ELR (cell line): ENCODE measurements at regions not wholly inside any gene's neighbourhood (a gene's known extent, or its start where the extent isn't known, plus 50 kb on each side); places are given as distances from the start of the nearest gene placed in this dataset.
A peak's percentile ranks its signal among the peaks of the same experiment; 100 is the strongest.
"Not testable (repeated sequence)": the region's sequence is repeated elsewhere in the genome, so short reads cannot be mapped to it uniquely, and the experiment has no call there.

Source experiments
- DNase-seq: peaks from one replicate; pipeline ENCODE4 v3.0.0-alpha.2; 2015; ENCODE audit warnings: low read depth

DNA sequence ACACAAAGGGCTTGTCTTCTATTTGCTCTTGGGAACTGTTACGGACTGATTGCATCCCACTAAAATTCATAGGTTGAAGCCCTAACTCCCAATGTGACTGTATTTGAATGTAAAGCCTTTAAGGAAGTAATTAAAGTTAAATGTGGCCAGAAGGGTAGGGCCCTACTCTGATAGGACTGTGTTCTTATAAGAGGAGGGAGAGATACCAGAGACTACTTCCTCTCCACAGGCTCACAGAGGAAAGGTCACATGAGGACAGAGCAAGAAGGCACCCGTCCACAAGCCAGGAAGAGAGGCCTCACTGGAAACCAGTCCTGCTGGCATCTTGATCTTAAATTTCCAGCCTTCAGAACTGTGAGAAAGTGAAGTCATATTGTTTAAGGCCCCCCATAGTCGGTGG is 211.9 kb downstream of the CDH26 start:
- DNase-seq, result no peak

DNA sequence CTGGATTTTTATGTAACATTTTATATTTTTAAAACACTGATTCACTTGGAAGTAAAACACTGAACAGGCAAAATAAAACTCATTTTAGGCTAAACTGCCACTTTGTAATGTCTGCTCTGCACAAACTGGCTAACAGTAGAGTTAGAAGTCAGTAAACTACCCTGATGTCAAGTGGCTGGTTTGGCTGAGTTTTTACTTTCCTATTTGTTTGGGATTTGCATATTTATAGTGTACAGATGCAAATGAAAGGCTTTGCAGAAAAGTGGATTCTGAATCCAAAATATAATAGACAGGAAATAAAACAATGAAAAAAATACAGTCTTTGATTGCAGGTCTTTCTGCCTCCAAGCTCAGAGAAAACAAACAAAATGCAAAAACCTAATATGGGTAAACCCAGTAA is 213.1 kb downstream of the CDH26 start:
- no peak for DNase-seq

DNA sequence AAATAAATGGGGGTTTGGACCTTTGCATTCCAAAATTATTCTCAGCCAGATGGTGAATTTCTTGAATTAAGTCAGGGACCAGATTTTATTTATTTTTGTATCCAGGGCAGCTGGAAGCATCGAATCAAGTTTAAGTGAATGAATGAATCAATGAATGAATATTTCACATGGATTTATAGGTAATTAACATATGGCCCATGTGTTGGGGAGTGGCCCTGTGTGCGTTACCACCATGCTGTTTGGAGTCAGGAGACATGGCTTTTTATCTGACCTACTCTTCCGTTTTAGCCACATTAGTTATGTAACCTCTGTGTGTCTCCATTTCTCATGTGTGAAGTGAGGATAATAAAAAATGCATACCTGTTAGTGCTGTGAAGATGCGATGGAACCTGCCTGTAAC is 213.5 kb downstream of the CDH26 start:
- no peak for DNase-seq

DNA sequence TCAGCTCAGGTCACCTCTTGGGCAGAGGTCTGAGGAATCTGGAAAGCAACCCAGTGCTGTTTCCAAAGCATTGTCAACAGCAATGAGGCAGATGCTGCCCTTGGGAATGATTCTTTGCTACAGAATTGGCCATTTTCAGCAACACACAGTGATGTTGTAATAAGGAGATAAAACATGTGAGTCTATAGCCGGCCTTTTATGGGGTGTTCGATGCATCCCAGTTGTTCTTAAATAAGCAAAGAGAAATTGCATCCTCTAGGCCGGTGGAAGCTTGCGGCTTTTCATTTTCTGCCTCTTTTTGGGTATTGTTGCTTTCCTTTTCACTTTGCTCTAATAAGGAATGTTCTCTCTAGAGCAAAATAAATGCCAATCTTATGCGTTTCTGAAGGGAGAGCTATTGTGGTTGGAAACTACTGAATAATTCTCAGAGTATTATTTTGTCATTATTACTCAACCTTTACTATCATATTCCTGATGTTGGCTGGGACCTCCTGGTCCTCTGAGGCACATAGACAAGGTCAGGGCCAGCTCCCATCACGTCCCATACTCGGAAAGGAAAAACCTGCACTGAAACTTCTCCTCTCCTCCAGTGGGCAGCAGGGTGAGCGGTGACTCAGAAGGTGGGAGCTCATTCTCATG is 214.2 kb downstream of the CDH26 start:
- DNase-seq, result no peak

DNA sequence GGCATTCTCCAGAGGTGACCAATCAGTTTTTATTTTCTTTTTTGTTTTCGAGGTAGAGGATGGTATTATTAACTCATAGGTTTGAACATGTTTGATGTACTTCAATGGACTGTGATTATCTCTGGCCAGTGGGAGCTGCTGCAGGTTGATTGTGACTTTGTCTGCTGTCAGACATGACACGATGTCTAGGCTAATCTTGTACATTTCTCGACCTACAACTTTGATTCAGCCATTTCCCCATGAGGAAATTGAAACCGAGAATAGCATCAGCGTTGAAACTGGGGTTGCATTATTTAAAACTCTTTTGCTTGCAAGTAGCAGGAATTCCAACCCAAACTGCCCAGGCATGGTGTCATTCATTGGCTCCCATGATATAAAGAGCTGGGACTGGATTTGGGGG is 218.9 kb downstream of the CDH26 start:
- no peak for DNase-seq

DNA sequence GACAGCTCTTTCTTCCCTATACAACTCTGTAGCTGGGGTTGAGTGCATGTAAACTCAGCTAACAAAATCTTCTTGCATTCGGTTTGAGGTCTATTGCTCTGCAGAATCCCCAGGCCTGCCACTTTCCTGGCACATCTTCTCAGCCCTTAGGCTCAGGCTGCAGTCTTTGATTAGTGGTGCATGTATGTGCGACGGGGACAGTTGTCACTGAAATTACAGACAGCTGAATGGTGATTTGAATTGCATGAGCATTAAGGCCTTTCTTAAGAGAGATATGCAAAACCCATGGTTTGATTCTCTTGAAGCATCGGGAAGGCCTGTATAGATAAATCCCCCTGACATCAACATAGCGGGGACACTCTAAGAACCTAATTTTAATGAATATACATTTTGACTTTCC is 222.8 kb downstream of the CDH26 start:
- DNase-seq, result no peak

DNA sequence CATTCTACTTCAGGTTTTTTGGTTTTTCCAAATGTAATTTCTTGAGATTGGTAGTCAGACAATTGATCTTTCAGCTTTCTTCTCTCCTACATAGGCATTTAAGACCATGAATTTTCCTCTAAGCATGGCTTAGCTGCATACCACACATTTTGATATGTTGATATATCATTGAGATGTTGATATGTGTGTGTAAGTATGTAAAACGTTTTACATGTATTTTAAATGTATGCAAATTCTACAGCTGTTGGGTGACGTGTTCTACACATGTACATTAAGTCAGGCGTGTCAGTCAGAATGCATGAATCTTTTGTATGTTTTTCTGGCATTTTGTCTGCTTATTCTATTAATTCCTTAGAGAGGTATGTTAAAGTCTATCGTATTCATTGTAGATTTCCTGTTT is 228.2 kb downstream of the CDH26 start:
- DNase-seq, result no peak

DNA sequence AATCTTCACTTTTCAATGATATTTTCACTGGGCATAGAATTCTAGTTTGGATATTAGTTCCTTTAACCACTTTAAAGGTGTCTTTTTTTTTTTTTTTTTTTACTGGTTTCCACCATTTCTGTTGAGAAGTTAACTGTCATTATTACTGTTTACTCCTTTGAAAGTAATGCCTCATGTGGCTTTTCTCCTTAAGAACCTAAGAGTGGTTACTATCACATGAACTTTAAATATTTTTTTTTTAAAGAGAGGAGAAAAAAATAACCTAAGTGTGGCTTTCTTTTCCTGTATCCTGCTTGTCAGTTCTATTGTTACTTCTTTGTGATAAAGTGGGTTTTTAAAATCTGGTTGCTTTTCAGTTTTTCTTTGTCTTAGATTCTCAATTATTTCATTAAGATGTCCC is 229.5 kb downstream of the CDH26 start:
- DNase-seq, result no peak

DNA sequence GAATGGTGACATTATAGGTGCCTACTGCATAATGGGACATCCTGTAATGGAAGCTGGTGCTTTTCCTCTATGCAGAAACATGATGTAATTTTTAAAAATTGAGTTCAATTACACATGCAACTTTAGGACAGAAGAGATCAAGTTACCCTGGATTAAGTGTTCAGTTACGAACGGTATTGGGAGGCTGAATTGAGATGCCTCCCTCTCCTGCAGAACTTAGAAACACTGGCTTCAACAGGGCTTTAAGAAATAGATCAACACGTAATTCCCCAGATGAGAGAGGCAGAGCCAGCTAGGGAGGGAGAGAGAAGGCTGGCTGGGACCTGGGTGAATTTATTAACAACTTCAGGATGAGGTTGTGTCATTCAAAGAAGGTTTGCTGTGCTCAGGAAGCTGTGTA is 232.8 kb downstream of the CDH26 start:
- DNase-seq, result no peak

DNA sequence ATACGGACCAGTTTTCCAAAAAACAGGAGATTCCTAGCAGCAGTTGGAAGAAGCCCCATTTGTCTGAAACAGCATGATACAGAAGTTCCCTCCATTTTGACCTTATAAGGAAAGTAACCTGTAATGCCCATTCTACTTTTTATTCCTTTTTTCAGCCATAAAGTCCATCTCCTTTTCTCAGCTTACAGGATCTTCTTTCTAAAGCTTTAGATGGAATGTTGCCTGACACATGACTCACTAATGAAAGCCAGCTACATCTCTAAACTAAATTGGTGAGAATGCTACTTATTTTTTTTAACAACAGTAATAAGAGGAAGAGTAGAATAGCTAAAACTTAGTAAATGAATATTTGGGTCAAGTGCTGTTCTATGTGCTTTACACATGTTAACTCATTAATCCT is 234.1 kb downstream of the CDH26 start:
- no peak for DNase-seq

DNA sequence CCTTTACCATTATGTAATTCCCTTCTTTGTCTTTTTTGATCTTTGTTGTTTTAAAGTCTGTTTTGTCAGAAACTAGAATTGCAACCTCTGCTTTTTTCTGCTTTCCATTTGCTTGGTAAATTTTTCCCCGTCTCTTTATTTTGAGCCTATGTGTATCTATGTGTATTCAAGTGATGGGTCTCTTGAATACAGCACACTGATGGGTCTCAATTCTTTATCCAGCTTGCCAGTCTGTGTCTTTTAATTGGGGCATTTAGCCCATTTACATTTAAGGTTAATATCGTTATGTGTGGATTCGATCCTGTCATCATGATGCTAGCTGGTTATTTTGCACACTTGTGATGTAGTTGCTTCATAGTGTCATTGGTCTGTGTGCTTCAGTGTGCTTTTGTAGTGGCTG is 240.9 kb downstream of the CDH26 start:
- DNase-seq, result not testable (repeated sequence)

DNA sequence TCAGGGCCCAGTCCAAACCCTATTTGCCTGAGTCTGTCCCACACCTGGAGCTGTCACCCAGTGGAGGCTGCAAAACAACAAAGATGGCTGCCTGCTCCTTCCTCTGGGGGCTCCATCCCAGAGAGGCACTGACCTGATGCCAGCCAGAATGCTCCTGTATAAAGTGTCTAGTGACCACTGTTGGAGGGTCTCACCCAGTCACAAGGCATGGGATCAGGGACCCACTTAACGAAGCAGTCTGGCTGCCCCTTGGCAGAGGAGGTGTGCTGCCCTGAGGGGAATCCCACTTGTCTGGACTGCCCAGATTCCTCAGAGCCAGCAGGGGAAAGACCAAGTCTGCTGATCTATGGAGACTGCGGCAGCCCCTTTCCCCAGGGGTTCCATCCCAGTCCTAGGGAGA is 241.6 kb downstream of the CDH26 start:
- no peak for DNase-seq

DNA sequence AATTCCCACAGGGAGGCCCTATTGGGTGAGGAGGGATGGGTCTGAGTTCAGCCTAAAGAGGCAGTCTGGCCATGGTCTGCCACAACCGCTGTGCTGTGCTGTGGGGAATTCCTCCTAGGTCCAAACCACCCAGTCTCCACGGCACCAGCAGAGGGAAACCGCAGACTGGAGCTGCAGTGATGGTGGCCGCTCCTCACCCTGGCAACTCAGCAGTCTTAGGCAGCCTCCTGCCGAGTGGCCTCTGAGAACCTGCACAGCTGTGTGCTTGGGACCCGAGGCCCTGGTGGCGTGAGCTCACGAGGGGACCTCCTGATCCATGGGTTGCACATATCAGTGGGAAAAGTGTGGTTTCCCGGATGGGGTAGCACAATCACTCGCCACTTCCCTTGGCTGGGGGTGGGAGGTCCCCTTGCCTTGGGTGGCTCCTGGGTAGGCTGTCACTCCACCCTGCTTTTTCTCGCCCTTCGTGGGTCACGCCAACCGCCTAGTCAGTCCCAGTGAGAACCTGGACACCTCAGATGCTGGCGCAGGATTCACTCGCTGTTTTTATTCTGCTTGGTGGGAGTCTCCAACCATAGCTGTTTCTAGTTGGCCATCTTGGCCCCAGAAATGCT is 242.2 kb downstream of the CDH26 start:
- no peak for DNase-seq

DNA sequence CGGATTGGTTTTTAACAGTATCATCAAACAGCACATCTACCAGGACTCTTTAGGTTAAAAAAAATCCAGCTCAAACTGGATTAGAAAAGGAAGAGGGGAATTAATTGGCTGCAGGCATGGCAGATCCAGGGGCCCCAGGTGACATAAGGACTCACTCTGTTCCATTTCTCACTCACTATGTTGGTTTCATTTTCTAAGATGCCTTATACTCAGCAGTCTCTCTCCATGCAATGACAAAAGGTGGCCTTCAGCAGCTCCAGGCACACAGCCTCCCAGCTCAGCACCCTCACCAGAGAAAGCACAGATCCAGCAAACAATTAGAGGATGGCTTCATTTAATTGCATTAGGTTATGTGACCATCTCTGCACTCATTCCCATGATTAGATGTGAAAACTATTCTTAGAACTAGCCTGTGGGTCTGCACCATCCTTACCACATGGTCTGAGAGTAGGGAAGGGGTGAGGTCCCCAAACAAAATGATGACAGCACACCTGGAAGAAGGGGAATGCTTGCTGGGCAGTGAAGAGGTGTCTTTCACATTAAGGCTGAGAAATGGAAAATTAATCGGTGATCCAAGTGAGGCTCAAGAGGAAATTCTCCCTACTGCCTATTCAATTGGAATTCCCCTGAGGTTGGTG is 243.1 kb downstream of the CDH26 start:
- no peak for DNase-seq

DNA sequence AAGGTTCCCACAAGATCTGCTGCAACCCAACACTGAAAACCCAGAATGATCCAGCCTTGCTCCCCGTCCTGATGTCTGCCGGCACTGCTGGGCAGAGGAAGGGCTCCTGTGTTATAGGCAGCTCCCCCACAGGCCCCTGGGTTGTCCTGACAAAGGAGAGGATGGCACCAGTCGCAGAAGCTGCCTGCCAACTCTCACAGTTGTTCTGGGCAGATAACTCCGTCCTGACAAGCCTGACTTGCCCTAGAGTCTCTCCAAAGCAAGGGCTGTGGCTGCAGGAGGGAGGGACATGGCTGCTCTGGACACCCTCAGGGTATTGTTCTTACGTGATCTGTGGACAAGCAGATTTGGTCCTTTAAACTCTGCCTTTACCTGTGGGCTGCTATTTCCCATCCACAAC is 243.8 kb downstream of the CDH26 start:
- DNase-seq, result no peak

DNA sequence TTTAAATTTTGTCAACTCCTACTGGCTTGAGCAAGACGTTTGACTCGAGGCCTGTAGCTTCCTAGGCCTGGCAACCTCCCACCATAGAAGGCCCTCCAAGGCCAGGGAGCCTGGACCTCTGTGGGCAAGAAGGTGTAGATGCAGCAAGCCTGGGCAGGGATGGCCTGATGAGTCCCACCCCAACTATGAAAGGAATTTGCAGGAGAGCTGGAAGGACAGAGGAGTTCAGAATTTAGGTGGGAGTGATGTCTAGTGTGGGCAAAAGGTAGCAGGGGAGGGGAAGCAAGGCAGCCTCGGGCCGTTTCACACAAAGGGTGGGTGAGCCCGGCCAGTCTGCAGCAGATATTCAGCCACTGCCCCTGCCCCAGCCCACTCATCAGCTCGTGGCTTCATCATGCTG is 245.2 kb downstream of the CDH26 start:
- peak; percentile 12 for DNase-seq

DNA sequence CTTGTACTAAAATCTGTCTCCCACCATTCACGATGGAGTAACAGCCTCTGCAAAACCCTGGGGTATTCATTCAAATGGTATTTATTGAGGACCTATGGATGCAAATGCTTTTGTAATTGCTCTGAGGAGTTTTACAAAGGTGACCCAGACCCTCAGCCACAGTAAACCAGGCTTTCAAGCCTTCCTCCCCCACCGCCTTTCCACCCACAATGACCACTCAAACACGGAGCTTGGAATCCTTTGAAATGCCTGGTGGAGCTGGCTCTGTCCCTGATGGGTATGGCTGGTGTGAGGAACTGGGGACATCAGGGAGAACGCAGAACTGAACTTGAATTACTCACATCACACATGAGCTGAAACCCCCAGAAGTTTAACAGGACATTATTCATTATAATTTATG is 246.4 kb downstream of the CDH26 start:
- DNase-seq, result no peak

DNA sequence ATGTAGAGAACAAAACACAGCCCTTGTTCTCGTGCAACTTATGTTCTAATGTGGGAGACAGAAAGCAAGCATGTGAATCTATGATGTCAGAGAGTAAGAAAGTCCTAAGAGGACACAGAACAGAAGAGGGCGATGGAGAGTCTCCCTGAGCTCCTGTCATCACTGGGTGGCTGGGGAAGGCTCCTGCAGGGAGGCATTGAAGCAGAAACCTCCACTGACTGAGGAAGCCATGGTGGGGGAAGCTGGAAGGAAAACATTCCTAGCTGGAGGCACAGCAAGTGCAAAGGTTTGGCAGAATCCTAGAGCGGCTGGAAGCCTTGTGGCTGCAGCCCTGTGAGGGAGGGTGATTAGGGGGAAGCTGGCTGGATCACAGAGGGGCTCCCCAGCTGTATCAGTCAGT is 248.0 kb downstream of the CDH26 start:
- peak; percentile 68 for DNase-seq

DNA sequence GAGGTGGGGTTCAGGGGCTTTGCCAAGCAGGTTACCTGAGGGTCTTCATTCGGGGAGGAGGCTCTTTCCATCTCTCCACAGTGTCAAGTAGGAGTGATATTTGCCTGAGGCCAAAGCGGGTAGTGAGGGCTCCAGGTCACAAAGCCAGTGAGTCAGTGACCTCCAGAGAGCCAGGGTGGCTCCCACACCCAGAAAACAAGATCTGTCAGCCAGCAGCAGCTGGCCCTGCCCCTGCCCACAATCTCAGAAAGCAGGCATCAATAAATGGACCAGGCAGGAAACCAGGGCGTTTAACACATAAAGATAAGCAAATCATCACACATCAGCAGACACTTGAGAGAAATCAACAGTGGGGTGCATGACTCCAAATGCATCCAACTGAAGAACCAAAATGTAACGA is 250.8 kb downstream of the CDH26 start:
- no peak for DNase-seq

DNA sequence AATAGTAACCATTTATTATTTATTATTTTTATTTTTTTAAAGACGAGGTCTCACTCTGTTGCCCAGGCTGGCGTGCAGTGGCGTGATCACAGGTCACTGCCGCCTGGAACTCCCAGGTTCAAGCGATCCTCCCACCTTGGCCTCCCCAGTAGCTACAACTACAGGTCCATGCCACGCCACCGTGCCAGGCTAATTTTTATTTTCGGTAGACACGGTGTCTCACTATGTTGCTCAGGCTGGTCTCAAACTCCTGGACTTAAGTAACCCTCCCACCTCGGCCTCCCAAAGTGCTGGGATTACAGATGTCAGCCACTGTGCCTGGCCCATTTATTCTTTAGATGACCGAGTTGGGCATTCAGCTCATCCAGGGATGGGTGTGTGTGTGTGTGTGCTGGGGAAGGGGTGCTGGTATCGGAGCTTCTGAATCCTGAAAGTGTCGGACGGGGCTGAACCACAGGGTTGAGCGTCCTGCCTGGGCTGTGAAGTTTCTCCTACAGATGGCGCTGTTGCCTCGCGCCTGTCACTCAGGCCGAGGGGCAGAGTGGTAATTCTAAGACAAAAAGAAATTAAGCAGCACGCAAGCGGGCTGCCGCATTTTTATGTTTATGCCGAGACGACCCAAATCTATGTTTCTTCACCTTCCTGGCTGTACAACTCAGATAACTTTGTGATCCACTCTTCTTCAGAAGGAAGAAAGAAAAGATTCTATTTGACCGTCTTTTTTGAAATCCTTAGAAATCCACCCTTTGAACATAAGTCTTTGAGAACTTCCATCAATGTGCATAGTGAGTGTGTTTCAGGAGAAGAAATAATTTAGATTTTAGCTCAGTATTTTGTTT is 252.8 kb downstream of the CDH26 start:
- DNase-seq, result peak; percentile 77

DNA sequence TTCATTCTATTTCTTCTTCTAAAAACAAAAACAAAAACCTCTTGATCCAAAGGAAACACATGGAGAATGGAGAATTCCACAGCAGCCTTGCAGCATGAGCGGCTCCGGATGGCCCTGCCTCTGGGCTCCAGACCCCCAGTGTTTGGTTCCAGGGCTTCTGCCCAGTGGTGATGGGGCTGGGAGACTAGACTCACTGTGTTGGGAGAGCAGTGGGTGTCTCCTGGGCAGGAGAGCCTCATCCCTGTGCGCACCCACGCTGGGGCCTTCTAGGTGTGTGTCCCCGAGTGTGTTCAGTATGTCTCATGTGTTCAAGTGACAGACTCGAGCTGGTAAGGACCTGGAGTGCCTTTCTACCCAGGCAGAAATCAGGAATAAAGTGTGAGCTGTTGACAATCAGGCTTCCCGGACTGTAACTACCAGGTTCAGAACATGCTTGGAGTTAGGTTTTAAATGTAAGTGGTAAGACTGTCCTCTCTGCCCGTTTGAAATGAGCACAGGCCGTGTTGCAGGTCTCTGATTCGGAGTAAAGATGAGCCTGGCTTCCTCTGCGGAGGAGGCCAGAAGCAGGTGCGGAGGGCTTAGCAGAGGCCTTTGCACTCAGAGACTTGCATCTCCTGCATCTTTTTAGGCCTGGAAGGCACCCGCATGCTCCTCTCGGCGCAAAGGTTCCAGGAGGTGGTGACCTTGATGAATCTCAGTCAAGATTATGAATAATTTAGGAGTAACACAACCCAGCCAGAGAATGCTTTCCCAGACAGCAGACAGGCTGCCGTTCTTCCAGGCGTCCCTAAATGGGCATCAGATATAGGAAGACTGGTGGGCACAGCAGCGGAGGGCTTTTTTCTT is 253.6 kb downstream of the CDH26 start:
- DNase-seq, result no peak

DNA sequence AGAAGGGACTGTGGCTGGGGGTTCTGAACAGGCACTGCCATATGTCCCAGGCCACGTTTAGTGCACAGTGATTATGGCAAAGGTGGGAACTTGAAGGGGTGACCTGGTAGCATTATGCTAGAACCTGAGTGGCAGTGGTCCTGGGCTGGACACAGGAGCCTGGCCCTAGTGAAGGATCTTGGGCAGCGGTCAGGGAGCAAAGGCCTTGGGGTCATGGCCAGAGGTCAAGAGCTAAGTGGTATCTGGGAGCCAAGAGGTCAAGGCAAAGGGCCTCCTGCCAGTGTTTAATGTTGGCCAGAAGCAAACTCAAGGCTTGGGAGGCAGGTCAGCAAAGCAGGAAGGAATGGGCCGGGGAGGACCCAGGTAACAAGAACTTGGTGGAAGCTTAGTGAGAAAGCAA is 254.5 kb downstream of the CDH26 start:
- DNase-seq, result no peak
